ENCODE measurements at regions not wholly inside any gene's neighbourhood (a gene's known extent, or its start where the extent isn't known, plus 50 kb on each side); places are given as distances from the start of the nearest gene placed in this dataset.

GRCh38 chr7:110569486-110570205 lies 521.3 kb upstream of the LRRN3 start:
- TF ChIP-seq POU6F1 (CRISPR knock-in tag; IDR thresholded peaks at IDR 0.05; ENCODE audit: borderline replicate concordance, low read depth): no peak
- no peak for TF ChIP-seq BACH2 (CRISPR knock-in tag; IDR thresholded peaks at IDR 0.05; ENCODE audit: borderline replicate concordance)
- TF ChIP-seq TSHZ2 (CRISPR knock-in tag; IDR thresholded peaks at IDR 0.05): no peak
- TF ChIP-seq CREB5 (CRISPR knock-in tag; IDR thresholded peaks at IDR 0.05; ENCODE audit: low read depth): no peak
- no peak for TF ChIP-seq CSRNP3 (CRISPR knock-in tag; IDR thresholded peaks at IDR 0.05)
- no peak for TF ChIP-seq ISL1 (CRISPR knock-in tag; IDR thresholded peaks at IDR 0.05)
- no peak for TF ChIP-seq SNAI2 (CRISPR knock-in tag; IDR thresholded peaks at IDR 0.05)
- ATAC-seq: no peak

- TF ChIP-seq CSDC2 (CRISPR knock-in tag; IDR thresholded peaks at IDR 0.05): peak; percentile 27; the same call in 1 of the 2 replicates
- TF ChIP-seq ISL1 (CRISPR knock-in tag; IDR thresholded peaks at IDR 0.05): 0 out of 2 replicates have a peak, but pooled peaks have one; percentile 35
- peak; percentile 69; the same call in 1 of the 2 replicates for TF ChIP-seq ZFP3 (CRISPR knock-in tag; IDR thresholded peaks at IDR 0.05)
- no peak for TF ChIP-seq POU6F1 (CRISPR knock-in tag; IDR thresholded peaks at IDR 0.05; ENCODE audit: borderline replicate concordance, low read depth)
- TF ChIP-seq ZC3H10 (CRISPR knock-in tag; IDR thresholded peaks at IDR 0.05): no peak
- no peak for TF ChIP-seq PPARA (CRISPR knock-in tag; IDR thresholded peaks at IDR 0.05; ENCODE audit: borderline replicate concordance)
- peak; percentile 65; the same call in 1 of the 2 replicates for TF ChIP-seq CREB5 (CRISPR knock-in tag; IDR thresholded peaks at IDR 0.05; ENCODE audit: low read depth)
- peak; percentile 69 for ATAC-seq
Observed at GRCh38 chr7:110573862-110574528, 516.9 kb upstream of the LRRN3 start.

GRCh38 chr7:110587294-110587693 lies 503.6 kb upstream of the LRRN3 start:
- ATAC-seq: no peak
- TF ChIP-seq TSHZ2 (CRISPR knock-in tag; IDR thresholded peaks at IDR 0.05): no peak
- no peak for TF ChIP-seq CREB5 (CRISPR knock-in tag; IDR thresholded peaks at IDR 0.05; ENCODE audit: low read depth)
- TF ChIP-seq ZNF565 (CRISPR knock-in tag; conservative IDR thresholded peaks at IDR 0.05; ENCODE audit: low read depth): no peak
- no peak for TF ChIP-seq PPARA (CRISPR knock-in tag; IDR thresholded peaks at IDR 0.05; ENCODE audit: borderline replicate concordance)
- TF ChIP-seq ISL1 (CRISPR knock-in tag; IDR thresholded peaks at IDR 0.05): no peak
- no peak for TF ChIP-seq ZC3H10 (CRISPR knock-in tag; IDR thresholded peaks at IDR 0.05)
- no peak for TF ChIP-seq CSDC2 (CRISPR knock-in tag; IDR thresholded peaks at IDR 0.05)
- no peak for TF ChIP-seq ARNTL (CRISPR knock-in tag; IDR thresholded peaks at IDR 0.05; ENCODE audit: borderline replicate concordance, low read depth)
- TF ChIP-seq OSR1 (CRISPR knock-in tag; IDR thresholded peaks at IDR 0.05): no peak
- TF ChIP-seq PATZ1 (CRISPR knock-in tag; IDR thresholded peaks at IDR 0.05; ENCODE audit: borderline replicate concordance): no peak
- TF ChIP-seq ZNF70 (CRISPR knock-in tag; IDR thresholded peaks at IDR 0.05): no peak
- TF ChIP-seq TOX (CRISPR knock-in tag; IDR thresholded peaks at IDR 0.05; ENCODE audit: borderline replicate concordance): no peak

All from SK-N-SH treated with all-trans-retinoic acid at 6 μM for 48 hours (cell line).